ENCODE measurements at regions not wholly inside any gene's neighbourhood (a gene's known extent, or its start where the extent isn't known, plus 50 kb on each side); places are given as distances from the start of the nearest gene placed in this dataset.

GRCh38 chr11:37372667-37373066 lies 774.6 kb upstream of the RAG2 start:
- TF ChIP-seq CTCF (IDR thresholded peaks at IDR 0.05): no peak
- TF ChIP-seq POLR2A (IDR thresholded peaks at IDR 0.05): no peak
- no peak for TF ChIP-seq EP300 (IDR thresholded peaks at IDR 0.05)

All from ovary (tissue), 3 donors.